Testis (tissue), 2 donors: ENCODE measurements at regions not wholly inside any gene's neighbourhood (a gene's known extent, or its start where the extent isn't known, plus 50 kb on each side); places are given as distances from the start of the nearest gene placed in this dataset.

Experiments used
- POLR2A ChIP-seq: fragments of 450-650 bp; IDR thresholded peaks from one replicate; pipeline ENCODE4 v1.6.1; 2017; ENCODE audit warnings: antibody characterized with exemption, mild to moderate bottlenecking, moderate library complexity
- TF ChIP-seq, protein P1 (sequence below), 3 experiments: fragments of 450-650 bp in 2 of 3; fragments of 200-600 bp in 1 of 3; sonication (generic) in 1 of 3; IDR thresholded peaks; one replicate each; pipeline ENCODE4 v1.5.1; 2016 to 2019; ENCODE audit warnings: antibody characterized with exemption in 3 of 3, mild to moderate bottlenecking in 2 of 3, moderate library complexity in 1 of 3

DNA sequence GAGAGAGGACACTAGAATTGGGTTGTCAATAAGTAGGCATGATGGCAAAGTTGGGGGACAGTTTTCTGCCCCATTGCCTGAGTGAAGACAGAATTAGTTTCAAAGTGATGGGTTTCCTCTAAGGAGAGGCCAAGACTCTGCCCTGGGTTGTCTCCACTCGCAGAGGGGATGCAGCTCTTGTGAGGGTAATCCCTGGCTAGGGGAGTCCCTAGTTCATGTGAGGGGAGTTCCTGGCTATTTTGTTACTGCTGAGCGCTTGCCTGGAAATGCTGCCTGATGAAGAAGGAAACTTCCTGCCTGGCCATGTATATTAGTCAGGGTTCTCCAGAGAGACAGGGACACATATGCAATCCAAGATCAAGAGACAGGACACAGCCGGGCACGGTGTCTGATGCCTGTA, 501.5 kb downstream of the BCL11A start:
- TF ChIP-seq, protein P1, sequence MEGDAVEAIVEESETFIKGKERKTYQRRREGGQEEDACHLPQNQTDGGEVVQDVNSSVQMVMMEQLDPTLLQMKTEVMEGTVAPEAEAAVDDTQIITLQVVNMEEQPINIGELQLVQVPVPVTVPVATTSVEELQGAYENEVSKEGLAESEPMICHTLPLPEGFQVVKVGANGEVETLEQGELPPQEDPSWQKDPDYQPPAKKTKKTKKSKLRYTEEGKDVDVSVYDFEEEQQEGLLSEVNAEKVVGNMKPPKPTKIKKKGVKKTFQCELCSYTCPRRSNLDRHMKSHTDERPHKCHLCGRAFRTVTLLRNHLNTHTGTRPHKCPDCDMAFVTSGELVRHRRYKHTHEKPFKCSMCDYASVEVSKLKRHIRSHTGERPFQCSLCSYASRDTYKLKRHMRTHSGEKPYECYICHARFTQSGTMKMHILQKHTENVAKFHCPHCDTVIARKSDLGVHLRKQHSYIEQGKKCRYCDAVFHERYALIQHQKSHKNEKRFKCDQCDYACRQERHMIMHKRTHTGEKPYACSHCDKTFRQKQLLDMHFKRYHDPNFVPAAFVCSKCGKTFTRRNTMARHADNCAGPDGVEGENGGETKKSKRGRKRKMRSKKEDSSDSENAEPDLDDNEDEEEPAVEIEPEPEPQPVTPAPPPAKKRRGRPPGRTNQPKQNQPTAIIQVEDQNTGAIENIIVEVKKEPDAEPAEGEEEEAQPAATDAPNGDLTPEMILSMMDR (IDR thresholded peaks at IDR 0.05): no peak
- no peak for TF ChIP-seq POLR2A
